ENCODE measurements at regions not wholly inside any gene's neighbourhood (a gene's known extent, or its start where the extent isn't known, plus 50 kb on each side); places are given as distances from the start of the nearest gene placed in this dataset.

- TF ChIP-seq CTCF (IDR thresholded peaks at IDR 0.05) (no peak), POLR2A (IDR thresholded peaks at IDR 0.05) (no peak)
Observed at GRCh38 chr4:152095701-152096070, 334.9 kb upstream of the GATB start.
